Kidney (tissue), 13 donors: ENCODE measurements at regions not wholly inside any gene's neighbourhood (a gene's known extent, or its start where the extent isn't known, plus 50 kb on each side); places are given as distances from the start of the nearest gene placed in this dataset.

Experiments
- DNase-seq, 5 donors: peaks; one replicate each; pipeline ENCODE4 v3.0.0-alpha.2; 2013 to 2020
- FAIRE-seq: peaks from 2 replicates; lab custom pipeline; 2012; peaks lifted over from hg19 to GRCh38; lab: Jason Lieb, UNC
- H3K27ac ChIP-seq, 2 donors: one replicate each; pipeline ENCODE4 v1.7.0; 2013; ENCODE audit warnings: low read depth in 2 of 2, low read length in 2 of 2, inconsistent platforms in 1 of 2
- H3K27me3 ChIP-seq: one replicate; pipeline ENCODE4 v1.7.1; 2013; ENCODE audit warnings: low read length, inconsistent platforms; ENCODE audit not compliant: control insufficient read depth, insufficient read depth
- H3K36me3 ChIP-seq, 3 donors: one replicate each; pipeline versions ENCODE4 v1.7.0 to v1.7.1; 2013; ENCODE audit warnings: low read length in 3 of 3, control low read depth in 1 of 3, inconsistent platforms in 1 of 3; ENCODE audit not compliant: insufficient read depth in 3 of 3, control insufficient read depth in 2 of 3
- H3K4me1 ChIP-seq, 3 donors: one replicate each; pipeline versions ENCODE4 v1.7.0 to v1.7.1; 2013; ENCODE audit warnings: low read length in 3 of 3, inconsistent platforms in 1 of 3, low read depth in 1 of 3; ENCODE audit not compliant: control insufficient read depth in 2 of 3, insufficient read depth in 2 of 3
- H3K4me3 ChIP-seq, 3 donors: one replicate each; pipeline versions ENCODE4 v1.7.0 to v1.8.1; 2013; ENCODE audit warnings: low read length in 3 of 3, control low read depth in 1 of 3, inconsistent platforms in 1 of 3
- H3K9ac ChIP-seq, 3 donors: one replicate each; pipeline versions ENCODE4 v1.7.0 to v1.7.1; 2013; ENCODE audit warnings: low read length in 3 of 3, control low read depth in 1 of 3, inconsistent platforms in 1 of 3
- H3K9me3 ChIP-seq, 3 donors: one replicate each; pipeline versions ENCODE4 v1.7.0 to v1.7.1; 2013; ENCODE audit warnings: low read length in 3 of 3, control low read depth in 1 of 3, inconsistent platforms in 1 of 3; ENCODE audit not compliant: control insufficient read depth in 2 of 3, insufficient read depth in 1 of 3
- CTCF ChIP-seq: IDR thresholded peaks from 3 replicates; pipeline ENCODE4 v1.5.1; 2012; ENCODE audit warnings: mild to moderate bottlenecking, moderate library complexity, borderline replicate concordance; ENCODE audit not compliant: insufficient read depth; ENCODE audit errors: extremely low read depth
- intact Hi-C: fragments of 100-400 bp; cut with DNase I; formaldehyde crosslinking; loops from one replicate; pipeline ENCODE4 v1.11.1; 2022
- donor health status: control.
- donor health status: control.
- donor health status: control.
- donor health status: control.
- donor health status: control.
- donor health status: DM: yes; HTN: yes; CAD: no.
- donor health status: Normal renal cell carcinoma (clear cell type).

DNA sequence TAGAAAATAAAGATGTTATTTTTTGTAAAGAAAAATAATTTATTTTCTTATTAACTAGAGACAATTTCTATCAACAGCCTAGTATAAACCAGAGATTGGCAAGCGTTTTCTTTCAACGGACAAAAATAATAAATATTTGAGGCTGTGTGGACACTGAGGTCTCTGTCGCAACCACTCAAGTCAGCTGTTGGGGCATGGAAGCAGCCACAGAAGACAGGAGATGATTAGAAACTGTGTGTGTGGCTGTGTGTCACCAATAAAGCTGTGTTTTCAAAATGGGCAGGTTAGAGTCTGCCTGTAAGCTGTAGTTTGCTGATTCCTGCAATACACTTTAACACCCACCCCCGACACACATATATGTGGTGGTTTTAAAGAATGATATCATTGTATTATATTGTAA is 200.6 kb upstream of the HMCN1 start:
- Histone ChIP-seq H3K4me1 (no peaks in the 10 kb centered on the region), H3K27me3 (no peaks in the 10 kb centered on the region), H3K36me3 (no peaks in the 10 kb centered on the region), H3K9ac (no peak overlapping the region), H3K9me3 (no peaks in the 10 kb centered on the region), H3K4me3 (no peak overlapping the region), H3K27ac (no peak overlapping the region)
- TF ChIP-seq CTCF = no peak
- intact Hi-C loops = no loop called here
- FAIRE-seq (no peak), DNase-seq (no peak)

- Histone ChIP-seq H3K36me3 (no peaks in the 10 kb centered on the region), H3K4me3 (no peak overlapping the region), H3K27me3 (no peaks in the 10 kb centered on the region), H3K9me3 (no peaks in the 10 kb centered on the region), H3K4me1 (no peaks in the 10 kb centered on the region), H3K27ac (no peak overlapping the region), H3K9ac (no peak overlapping the region)
- intact Hi-C loops = no loop called here
- DNase-seq (no peak), FAIRE-seq (no peak)
- no peak for TF ChIP-seq CTCF
Observed at GRCh38 chr1:185532856-185533255, 201.3 kb upstream of the HMCN1 start.

DNA sequence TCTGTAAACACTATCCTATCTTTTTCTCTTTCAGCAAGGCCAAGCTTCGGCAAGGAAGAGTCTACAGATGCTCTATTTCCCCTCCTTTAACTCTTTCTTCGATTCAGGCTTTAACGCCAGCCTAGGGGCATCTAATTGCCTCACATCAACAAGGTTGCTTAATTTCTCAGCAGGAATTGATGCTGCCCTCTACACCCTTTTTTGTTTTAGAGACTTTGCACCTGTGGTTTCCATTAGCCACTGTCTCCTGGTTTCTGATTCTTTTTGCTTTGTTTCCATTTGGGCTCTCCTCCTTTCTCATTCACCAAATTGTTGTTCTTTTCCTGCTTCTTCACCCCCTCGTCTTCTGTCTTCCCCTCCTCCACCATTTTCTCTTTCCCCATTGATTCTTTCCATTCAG is 202.4 kb upstream of the HMCN1 start:
- TF ChIP-seq CTCF = no peak
- DNase-seq = no peak
- intact Hi-C loops = no loop called here
- H3K4me3 ChIP-seq = no peak overlapping the region
- H3K9ac ChIP-seq = no peak overlapping the region
- no peak for FAIRE-seq
- H3K4me1 ChIP-seq = no peaks in the 10 kb centered on the region
- no peaks in the 10 kb centered on the region for H3K36me3 ChIP-seq
- no peak overlapping the region for H3K27ac ChIP-seq
- no peaks in the 10 kb centered on the region for H3K9me3 ChIP-seq
- H3K27me3 ChIP-seq = no peaks in the 10 kb centered on the region

DNA sequence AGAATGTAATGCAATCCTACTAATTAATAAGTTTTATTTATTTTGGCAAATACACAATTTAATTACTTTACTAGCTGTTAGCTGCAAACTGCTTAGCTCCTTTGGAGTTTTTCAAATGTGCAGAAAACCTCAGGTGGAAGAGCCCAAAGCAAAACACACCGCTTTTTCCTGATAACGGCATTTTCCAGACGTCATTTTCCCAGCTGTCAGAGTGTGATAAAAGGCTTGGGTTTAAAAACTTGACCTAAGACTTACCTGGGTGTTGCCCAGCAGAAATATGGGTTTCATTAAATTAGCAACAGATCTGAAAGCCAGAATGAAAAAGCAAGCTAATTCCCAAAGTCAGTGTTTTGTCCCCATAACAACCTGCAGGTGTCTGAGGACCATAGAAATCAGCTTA is 204.0 kb upstream of the HMCN1 start:
- Histone ChIP-seq H3K27ac (no peak overlapping the region), H3K36me3 (no peaks in the 10 kb centered on the region), H3K9ac (no peak overlapping the region), H3K9me3 (no peaks in the 10 kb centered on the region), H3K4me3 (no peak overlapping the region), H3K27me3 (no peaks in the 10 kb centered on the region), H3K4me1 (no peaks in the 10 kb centered on the region)
- FAIRE-seq (no peak), DNase-seq (no peak)
- intact Hi-C loops = no loop called here
- TF ChIP-seq CTCF = no peak
